ENCODE measurements at regions not wholly inside any gene's neighbourhood (a gene's known extent, or its start where the extent isn't known, plus 50 kb on each side); places are given as distances from the start of the nearest gene placed in this dataset.

- TF ChIP-seq, protein P1, sequence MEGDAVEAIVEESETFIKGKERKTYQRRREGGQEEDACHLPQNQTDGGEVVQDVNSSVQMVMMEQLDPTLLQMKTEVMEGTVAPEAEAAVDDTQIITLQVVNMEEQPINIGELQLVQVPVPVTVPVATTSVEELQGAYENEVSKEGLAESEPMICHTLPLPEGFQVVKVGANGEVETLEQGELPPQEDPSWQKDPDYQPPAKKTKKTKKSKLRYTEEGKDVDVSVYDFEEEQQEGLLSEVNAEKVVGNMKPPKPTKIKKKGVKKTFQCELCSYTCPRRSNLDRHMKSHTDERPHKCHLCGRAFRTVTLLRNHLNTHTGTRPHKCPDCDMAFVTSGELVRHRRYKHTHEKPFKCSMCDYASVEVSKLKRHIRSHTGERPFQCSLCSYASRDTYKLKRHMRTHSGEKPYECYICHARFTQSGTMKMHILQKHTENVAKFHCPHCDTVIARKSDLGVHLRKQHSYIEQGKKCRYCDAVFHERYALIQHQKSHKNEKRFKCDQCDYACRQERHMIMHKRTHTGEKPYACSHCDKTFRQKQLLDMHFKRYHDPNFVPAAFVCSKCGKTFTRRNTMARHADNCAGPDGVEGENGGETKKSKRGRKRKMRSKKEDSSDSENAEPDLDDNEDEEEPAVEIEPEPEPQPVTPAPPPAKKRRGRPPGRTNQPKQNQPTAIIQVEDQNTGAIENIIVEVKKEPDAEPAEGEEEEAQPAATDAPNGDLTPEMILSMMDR (IDR thresholded peaks at IDR 0.05): no peak
- TF ChIP-seq EP300 (IDR thresholded peaks at IDR 0.05) (no peak), POLR2A (IDR thresholded peaks at IDR 0.05) (no peak)
Observed at GRCh38 chr2:53114582-53114981, 653.0 kb upstream of the CHAC2 start.
